Left hindlimb (tissue), 1 donor: ENCODE measurements at regions not wholly inside any gene's neighbourhood (a gene's known extent, or its start where the extent isn't known, plus 50 kb on each side); places are given as distances from the start of the nearest gene placed in this dataset.
"Not testable (repeated sequence)": the region's sequence is repeated elsewhere in the genome, so short reads cannot be mapped to it uniquely, and the experiment has no call there.

Experiments used
- DNase-seq: peaks from one replicate; pipeline ENCODE4 v3.0.0-alpha.2; 2018

GRCh38 chr5:34096033-34096432, 53.0 kb upstream of the C1QTNF3 start:
- not testable (repeated sequence) for DNase-seq

- not testable (repeated sequence) for DNase-seq
These were observed 56.9 kb upstream of the C1QTNF3 start for GRCh38 chr5:34099891-34100290.

DNA sequence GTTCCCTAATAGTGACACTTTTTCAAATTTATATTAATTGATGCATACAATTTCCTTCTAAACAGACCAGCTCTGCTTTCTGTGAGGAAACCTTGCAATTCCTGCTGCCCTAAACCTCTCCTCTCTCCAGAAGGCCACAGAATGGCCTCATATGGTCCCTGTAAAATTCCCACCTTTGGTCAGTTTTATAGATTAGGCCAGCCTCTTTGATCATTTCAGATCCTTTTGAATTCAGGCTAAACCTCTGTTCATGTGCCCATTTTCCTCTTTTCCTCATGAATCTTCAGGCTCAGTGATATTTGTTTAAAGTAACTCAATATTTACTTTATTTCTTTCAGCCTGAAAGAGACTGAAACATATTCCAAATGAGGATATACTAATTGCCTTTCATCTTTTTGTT, 58.6 kb upstream of the C1QTNF3 start:
- DNase-seq = not testable (repeated sequence)

DNA sequence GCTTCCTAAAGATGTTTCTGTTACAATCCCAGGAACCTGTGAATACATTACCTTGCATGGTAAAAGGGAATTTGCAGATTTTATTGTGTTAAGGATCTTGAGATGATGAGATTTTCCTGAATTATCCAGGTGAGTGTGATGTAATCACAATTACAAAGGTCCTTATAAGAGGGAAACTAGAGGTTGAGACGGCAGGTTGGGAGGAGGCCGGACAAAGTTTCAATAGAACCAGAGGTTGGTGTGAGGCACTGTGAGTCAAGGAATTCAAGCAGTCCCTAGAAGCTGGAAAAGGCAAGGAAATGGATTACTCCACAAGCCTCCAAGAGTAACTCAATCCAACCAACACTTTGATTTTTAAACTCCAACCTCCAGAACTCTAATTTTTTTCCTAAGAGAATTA, 65.9 kb upstream of the C1QTNF3 start:
- DNase-seq = not testable (repeated sequence)

DNA sequence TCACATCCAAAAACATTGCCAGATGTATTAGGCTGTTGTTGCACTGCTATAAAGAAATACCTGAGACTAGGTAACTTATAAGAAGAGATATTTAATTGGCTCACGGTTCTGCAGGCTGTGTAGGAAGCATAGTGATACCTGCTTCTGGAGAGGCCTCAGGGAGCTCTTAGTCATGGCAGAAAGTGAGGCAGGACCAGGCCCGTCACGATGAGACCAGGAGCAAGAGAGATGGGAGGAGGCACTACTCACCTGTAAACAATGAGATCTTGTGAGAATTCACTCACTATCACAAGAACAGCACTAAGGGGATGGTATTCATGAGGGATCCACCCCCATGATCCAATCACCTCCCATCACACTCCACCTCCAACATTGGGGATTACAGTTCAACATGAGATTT, 81.3 kb upstream of the C1QTNF3 start:
- not testable (repeated sequence) for DNase-seq

DNA sequence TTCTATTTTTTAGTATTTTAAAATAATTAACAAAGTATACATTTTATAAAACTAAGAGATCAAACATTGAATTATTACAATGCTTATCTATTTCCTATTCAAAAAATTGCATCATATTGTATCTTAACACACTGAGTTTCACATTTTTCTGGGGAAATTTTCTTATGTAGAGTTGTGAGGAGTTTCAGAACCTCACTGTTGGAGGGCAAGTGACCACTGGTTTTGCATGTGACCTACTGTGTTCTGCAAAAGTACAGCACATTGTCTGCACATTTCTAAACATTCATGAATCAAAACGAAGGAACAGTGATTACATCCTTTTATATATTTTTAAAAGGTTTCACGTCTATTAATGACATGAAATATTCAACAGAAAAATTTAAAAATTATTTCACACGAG, 82.3 kb upstream of the C1QTNF3 start:
- DNase-seq = not testable (repeated sequence)

DNA sequence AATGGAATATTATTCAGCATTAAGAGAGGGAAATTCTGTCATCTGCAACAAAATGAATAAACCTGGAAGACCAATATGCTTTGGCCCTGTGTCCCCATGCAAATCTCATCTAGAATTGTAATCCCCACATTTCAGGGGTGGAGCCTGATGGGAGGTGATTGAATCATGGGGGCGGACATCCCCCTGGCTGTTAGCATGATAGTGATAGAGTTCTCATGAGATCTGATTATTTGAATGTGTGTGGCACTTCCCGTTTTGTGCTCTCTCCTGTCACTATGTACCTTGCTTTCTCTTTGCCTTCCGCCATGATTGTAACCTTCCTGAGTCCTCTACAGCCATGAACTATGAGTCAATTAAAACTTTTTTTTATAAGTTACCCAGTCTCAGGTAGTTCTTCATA, 83.7 kb upstream of the C1QTNF3 start:
- DNase-seq = not testable (repeated sequence)

DNA sequence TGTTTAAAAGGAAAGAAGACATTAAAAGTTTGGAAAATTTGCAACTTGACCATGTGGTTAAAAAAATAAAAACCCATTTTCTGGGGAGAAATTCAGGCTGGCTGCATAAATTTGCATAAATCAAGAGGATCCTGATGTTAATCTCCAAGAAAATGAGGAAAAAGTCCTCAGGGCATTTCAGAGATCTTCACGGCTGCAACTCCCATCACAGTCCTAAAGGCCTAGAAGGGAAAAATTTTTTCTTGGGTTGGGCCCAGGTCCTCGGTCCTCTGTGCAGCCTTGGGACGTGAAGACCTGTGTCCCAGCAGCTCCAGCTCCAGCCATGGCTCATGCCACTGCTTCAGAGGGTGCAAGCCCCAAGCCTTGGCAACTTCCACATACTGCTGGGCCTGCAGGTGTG, 84.8 kb upstream of the C1QTNF3 start:
- not testable (repeated sequence) for DNase-seq

DNA sequence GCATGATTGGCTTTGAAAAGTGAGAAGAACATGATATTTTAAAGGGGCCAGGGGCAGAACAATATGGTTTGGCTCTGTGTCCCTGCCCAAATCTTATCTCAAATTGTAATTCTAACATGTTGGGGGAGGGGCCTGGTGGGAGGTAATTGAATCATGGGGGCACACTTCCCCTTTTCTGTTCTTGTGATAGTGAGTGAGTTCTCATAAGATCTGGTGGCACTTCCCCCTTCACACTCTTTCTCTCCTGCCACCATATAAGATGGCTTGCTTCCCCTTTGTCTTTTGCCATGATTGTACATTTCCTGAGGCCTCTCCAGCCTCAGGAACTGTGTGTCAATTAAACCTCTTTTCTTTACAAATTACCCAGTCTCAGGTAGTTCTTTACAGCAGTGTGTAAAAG, 85.9 kb upstream of the C1QTNF3 start:
- not testable (repeated sequence) for DNase-seq

DNA sequence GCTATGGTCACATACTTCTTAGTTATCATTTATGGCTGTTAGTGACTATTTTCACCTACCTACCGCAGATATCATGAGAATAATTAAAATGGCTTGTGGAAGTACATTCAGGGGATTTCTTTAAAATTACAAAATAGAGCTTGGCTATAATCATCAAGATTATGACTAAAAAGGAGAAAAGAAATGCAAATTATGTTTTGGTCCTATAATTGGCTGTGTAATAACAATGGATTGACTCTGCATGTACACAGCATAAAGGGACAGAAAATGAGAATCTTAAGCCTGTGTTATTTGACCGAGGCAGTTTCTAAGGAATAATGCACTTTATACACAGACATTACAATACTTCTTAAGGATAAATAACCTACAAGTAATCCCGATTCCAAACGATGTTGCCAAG, 112.0 kb upstream of the C1QTNF3 start:
- DNase-seq = not testable (repeated sequence)

DNA sequence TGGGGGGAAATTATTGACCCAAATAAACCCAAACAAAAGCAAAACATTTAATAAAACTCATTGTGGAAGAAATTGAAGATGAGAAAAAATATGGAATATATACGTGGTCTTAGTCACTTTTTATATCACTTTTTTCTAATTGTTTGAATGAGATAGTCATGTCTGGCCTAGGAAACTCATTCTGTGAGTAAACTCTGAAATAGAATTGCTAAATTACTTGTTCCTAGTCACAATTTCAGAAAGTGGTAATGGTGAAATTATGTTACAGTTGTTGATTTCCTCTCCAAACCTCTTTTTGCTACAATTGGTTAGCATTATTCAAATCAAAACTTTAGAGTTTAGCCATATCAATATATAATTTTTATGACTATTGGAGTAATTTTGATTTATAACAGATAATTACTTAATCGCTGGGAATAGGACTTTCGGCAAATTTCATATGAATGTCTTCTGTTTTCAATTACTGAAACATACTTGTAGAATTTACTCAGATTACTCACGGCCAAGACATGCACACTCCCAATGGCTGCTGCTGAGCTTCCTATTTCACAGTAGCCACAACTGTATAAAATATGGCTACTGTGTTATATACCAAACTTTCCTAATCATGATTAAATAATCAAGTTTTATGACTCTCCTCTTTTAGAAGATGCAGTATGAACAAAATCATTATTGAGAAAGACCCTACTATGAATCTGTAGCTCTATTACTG, 113.8 kb upstream of the C1QTNF3 start:
- not testable (repeated sequence) for DNase-seq

GRCh38 chr5:34160904-34161303, 117.9 kb upstream of the C1QTNF3 start:
- DNase-seq = not testable (repeated sequence)

- not testable (repeated sequence) for DNase-seq
These were observed 128.4 kb upstream of the C1QTNF3 start for GRCh38 chr5:34171398-34171797.

DNA sequence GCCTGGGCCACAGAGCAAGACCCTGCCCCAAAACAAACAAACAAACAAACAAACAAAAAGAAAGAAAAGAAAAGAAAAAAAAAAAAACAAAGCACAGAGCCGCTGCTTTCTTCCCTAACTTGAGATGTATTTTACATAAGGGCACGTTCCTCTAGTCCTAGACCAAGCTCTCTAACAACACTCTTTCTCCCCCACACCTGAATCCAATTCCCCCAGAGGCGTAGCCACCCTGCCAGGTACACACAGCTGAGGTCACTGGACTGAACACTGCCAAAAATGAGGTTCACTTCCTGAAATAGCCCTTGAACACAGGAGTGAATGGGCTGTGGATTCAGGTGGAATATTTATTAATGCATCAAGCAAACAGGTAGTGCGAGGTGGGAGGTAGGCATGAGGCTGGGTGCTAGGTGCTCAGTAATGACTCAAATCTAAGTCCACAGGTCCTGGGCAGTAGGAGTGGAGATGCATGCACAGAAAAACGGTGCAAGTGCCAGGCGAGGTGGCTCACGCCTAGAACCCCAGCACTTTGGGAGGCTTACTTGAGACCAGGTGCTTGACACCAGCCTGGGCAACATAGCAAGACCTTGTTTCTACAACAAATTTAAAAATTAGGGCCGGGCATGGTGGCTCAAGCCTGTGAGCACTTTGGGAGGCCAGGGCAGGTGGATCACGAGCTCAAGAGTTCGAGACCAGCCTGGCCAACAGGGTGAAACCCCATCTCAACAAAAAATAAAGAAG, 136.6 kb upstream of the C1QTNF3 start:
- DNase-seq = peak; percentile 21

DNA sequence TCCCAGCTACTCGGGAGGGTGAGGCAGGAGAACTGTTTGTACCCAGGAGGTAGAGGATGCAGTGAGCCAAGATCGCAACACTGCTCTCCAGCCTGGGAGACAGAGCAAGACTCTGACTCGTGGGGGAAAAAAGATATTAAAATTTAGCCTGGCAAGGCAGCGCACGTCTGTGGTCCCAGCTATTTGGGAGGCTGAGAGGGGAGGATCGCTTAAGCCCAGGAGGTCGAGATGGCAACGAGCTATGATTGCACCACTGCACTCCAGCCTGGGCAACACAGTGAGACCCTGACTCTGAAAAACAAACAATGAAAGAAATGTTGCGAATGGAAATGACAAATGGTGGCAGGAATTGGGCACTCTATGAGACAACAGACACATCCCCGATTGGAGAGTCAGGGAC, 137.2 kb upstream of the C1QTNF3 start:
- DNase-seq = not testable (repeated sequence)

- not testable (repeated sequence) for DNase-seq
These were observed 138.1 kb upstream of the C1QTNF3 start for GRCh38 chr5:34180940-34181614.

- DNase-seq = not testable (repeated sequence)
These were observed 142.0 kb upstream of the C1QTNF3 start for GRCh38 chr5:34185005-34185404.

- not testable (repeated sequence) for DNase-seq
These were observed 142.6 kb upstream of the C1QTNF3 start for GRCh38 chr5:34185572-34185971.

GRCh38 chr5:34186108-34186507, 143.1 kb upstream of the C1QTNF3 start:
- not testable (repeated sequence) for DNase-seq

DNA sequence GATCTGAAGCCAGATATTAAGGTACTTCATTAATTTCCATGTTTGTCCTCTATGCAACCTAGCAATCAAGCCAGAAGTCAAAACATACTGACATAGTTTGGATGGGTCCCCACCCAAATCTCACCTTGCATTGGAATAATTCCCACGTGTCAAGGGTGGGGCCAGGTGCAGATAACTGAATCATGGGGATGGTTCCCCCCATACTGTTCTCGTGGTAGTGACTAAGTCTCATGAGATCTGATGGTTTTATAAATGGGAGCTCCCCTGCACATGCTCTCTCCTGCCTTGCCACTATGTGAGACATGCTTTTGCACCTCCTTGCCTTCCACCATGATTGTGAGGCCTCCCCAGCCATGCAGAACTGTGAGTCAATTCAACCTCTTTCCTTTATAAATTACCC, 143.9 kb upstream of the C1QTNF3 start:
- DNase-seq = not testable (repeated sequence)

GRCh38 chr5:34187441-34187840, 144.4 kb upstream of the C1QTNF3 start:
- DNase-seq = not testable (repeated sequence)

DNA sequence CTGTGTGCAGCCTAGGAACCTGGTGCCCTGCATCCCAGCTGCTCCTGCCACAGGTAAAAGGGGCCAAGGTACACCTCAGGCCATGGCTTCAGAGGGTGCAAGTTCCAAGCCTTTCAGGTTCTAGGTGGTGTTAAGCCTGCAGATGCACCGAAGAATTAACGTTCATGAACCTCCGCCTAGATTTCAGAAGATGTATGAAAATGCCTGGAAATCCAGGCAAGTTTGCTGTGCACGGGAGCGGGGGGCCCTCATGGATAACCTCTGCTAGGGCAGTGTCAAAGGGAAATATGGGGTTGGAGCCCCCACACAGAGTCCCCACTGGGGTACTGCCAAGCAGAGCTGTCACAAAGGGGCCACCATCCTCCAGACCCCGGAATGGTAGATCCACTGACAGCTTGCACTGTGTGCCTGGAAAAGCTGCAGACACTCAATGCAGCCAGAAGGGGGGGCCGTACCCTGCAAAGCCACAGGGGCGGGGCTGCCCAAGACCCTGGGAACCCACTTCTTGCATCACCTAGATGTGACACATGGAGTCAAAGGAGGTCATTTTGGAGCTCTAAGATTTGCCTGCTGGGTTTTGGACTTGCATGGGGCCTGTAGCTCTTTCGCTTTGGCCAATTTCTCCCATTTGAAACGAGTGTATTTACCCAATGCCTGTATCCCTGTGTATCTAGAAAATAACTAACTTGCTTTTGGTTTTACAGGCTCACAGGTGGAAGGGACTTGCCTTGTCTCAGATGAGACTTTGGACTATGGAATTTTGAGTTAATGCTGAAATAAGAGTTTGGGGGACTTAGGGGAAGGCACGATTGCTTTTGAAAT, 145.2 kb upstream of the C1QTNF3 start:
- DNase-seq = peak; percentile 44

GRCh38 chr5:34189246-34189645, 146.2 kb upstream of the C1QTNF3 start:
- not testable (repeated sequence) for DNase-seq
